ENCODE measurements at regions not wholly inside any gene's neighbourhood (a gene's known extent, or its start where the extent isn't known, plus 50 kb on each side); places are given as distances from the start of the nearest gene placed in this dataset.

DNA sequence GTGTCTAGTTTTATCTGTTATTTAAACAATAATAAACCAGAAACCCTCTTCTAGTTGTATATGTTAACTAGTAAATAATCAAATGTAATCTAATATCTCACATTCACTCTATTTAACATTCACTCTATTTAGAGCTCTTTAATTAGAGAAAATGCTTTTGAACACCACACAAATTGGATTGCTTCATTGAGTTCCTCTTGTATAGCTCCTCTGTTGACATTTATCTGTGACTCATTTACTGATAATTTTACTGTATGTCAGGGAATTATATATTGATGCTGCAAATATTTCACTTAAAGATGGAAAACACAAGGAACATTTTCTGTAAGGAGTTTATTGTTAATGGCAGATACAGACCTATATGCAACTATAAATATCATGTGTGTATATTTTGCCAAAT is 594.6 kb downstream of the COL12A1 start:
- Histone ChIP-seq H3K9me3 (replicated peaks in 1 of 3) (no peaks in the 10 kb centered on the region), H3K27ac (no peak overlapping the region), H3K4me1 (replicated peaks in 1 of 2) (no peaks in the 10 kb centered on the region), H3K36me3 (replicated peaks in 1 of 2) (no peaks in the 10 kb centered on the region), H3K27me3 (no peaks in the 10 kb centered on the region), H3K4me3 (no peak overlapping the region)
- no peak for DNase-seq
- TF ChIP-seq, protein P1, sequence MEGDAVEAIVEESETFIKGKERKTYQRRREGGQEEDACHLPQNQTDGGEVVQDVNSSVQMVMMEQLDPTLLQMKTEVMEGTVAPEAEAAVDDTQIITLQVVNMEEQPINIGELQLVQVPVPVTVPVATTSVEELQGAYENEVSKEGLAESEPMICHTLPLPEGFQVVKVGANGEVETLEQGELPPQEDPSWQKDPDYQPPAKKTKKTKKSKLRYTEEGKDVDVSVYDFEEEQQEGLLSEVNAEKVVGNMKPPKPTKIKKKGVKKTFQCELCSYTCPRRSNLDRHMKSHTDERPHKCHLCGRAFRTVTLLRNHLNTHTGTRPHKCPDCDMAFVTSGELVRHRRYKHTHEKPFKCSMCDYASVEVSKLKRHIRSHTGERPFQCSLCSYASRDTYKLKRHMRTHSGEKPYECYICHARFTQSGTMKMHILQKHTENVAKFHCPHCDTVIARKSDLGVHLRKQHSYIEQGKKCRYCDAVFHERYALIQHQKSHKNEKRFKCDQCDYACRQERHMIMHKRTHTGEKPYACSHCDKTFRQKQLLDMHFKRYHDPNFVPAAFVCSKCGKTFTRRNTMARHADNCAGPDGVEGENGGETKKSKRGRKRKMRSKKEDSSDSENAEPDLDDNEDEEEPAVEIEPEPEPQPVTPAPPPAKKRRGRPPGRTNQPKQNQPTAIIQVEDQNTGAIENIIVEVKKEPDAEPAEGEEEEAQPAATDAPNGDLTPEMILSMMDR (IDR thresholded peaks at IDR 0.05), result no peak
- no peak for TF ChIP-seq POLR2A (IDR thresholded peaks at IDR 0.05)
- intact Hi-C loops (cut with DNase I), result no loop called here

DNA sequence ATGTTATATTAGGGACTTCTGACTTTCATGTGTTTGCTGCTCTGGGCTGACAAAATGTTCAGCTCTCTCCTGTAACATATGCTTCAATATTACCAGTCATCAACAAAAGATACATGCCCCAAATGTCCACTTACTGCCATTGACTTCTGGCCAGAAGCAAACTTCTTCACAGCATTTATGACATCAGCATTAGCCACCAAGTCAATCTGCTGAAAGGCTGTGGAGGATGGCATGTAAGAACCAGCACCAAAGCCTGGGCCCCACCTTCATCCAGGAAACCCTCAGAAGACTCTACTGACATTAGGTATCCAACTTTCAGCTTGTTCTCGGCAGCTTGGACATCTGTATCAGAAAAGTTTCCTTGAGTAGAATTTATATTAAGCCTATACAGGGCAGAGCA is 595.5 kb downstream of the COL12A1 start:
- no peak for TF ChIP-seq POLR2A (IDR thresholded peaks at IDR 0.05)
- TF ChIP-seq, protein P1 (IDR thresholded peaks at IDR 0.05), result no peak
- intact Hi-C loops (cut with DNase I), result no loop called here
- H3K36me3 ChIP-seq (replicated peaks in 1 of 2), result no peaks in the 10 kb centered on the region
- no peak overlapping the region for H3K27ac ChIP-seq
- H3K4me3 ChIP-seq, result no peak overlapping the region
- no peaks in the 10 kb centered on the region for H3K27me3 ChIP-seq
- H3K4me1 ChIP-seq (replicated peaks in 1 of 2), result no peaks in the 10 kb centered on the region
- DNase-seq, result no peak
- WGBS, 4 donors, result 44 to 73% (median 64%) methylated on average over 1 of the region's 1 CpG
- H3K9me3 ChIP-seq (replicated peaks in 1 of 3), result no peaks in the 10 kb centered on the region

DNA sequence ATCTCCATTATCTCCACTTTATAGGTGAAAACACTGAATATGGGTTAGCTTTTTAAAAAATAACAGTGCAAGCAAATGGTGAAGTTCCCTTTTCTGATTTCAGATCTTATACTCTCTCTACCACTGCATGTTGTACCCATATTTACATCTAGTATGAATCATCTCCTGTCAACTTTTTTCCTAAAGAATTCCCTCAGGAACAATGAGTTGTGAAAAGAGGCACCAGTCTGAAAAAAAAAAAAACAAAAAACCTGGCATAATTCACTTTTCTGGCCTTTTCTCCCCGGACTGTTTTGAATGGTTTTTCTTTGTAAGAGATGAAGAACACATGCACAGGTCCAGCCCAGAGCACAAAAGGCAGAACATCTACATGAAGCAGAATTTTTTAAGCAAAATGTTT is 596.0 kb downstream of the COL12A1 start:
- Histone ChIP-seq H3K27me3 (no peaks in the 10 kb centered on the region), H3K9me3 (replicated peaks in 1 of 3) (no peaks in the 10 kb centered on the region), H3K27ac (no peak overlapping the region), H3K36me3 (replicated peaks in 1 of 2) (no peaks in the 10 kb centered on the region), H3K4me1 (replicated peaks in 1 of 2) (no peaks in the 10 kb centered on the region), H3K4me3 (no peak overlapping the region)
- intact Hi-C loops (cut with DNase I), result no loop called here
- DNase-seq, result no peak
- 35 to 44% (median 41%) methylated on average over 1 of the region's 1 CpG for WGBS, 4 donors
- TF ChIP-seq, protein P1 (IDR thresholded peaks at IDR 0.05), result no peak
- no peak for TF ChIP-seq POLR2A (IDR thresholded peaks at IDR 0.05)

DNA sequence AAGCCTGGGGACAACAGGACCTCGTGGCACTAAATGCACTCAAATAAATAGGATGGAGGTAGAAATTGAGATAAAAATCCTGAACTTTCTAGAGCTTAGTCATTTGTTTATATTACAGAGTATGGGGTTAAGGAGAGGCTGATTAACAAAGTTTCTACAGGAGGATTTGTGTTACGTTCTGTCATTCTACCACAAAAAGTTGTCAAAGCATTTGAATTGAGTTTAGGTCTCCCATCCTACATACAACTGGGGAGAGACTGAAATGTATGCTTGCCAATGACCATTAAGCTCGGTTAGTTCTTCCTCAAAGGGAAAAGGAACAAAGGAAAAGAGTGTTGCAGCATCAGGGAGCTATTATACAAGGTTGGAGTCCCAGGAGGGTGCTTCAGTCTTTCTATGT is 597.9 kb downstream of the COL12A1 start:
- Histone ChIP-seq H3K4me3 (no peak overlapping the region), H3K27ac (no peak overlapping the region), H3K4me1 (replicated peaks in 1 of 2) (no peaks in the 10 kb centered on the region), H3K27me3 (no peaks in the 10 kb centered on the region), H3K36me3 (replicated peaks in 1 of 2) (no peaks in the 10 kb centered on the region), H3K9me3 (replicated peaks in 1 of 3) (no peaks in the 10 kb centered on the region)
- TF ChIP-seq POLR2A (IDR thresholded peaks at IDR 0.05), result no peak
- WGBS, 4 donors, result 48 to 61% (median 56%) methylated on average over 3 of the region's 3 CpGs
- intact Hi-C loops (cut with DNase I), result no loop called here
- DNase-seq, result no peak

DNA sequence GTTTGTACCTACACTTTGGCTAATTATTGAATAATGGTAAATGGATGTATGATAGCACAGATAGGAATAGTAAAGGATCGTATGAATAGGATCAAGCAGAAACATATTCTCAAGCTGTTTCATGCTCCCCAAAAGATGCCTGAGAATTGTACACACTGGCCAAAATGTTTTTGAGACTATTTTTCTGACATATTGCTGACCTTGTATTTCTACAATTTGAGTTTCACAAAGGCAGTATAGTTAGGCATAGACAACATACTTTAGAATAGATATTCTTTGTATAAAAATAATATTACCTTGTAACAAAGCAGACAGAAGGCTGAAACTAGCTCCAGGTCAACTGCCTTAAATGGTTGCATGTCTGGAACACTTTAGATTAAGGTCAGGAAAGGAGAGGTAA is 598.4 kb downstream of the COL12A1 start:
- Histone ChIP-seq H3K27ac (no peak overlapping the region), H3K9me3 (replicated peaks in 1 of 3) (no peaks in the 10 kb centered on the region), H3K4me3 (no peak overlapping the region), H3K27me3 (no peaks in the 10 kb centered on the region), H3K4me1 (replicated peaks in 1 of 2) (no peaks in the 10 kb centered on the region), H3K36me3 (replicated peaks in 1 of 2) (no peaks in the 10 kb centered on the region)
- intact Hi-C loops (cut with DNase I), result no loop called here
- 80 to 84% (median 83%) methylated on average over 1 of the region's 1 CpG for WGBS, 4 donors
- TF ChIP-seq POLR2A (IDR thresholded peaks at IDR 0.05), result no peak
- TF ChIP-seq, protein P1 (IDR thresholded peaks at IDR 0.05), result no peak
- no peak for DNase-seq
